Mesenchymal stem cell (in vitro differentiated cells and primary cell): ENCODE measurements at regions not wholly inside any gene's neighbourhood (a gene's known extent, or its start where the extent isn't known, plus 50 kb on each side); places are given as distances from the start of the nearest gene placed in this dataset.
A peak's percentile ranks its signal among the peaks of the same experiment; 100 is the strongest.

Experiments used
- DNase-seq: peaks from one replicate; pipeline ENCODE4 v3.0.0-alpha.2; 2013
- H2AFZ ChIP-seq: one replicate; pipeline ENCODE4 v1.6.1; 2013; ENCODE audit warnings: low read depth, mild to moderate bottlenecking, control low read depth, inconsistent platforms, low read length, moderate library complexity
- H2AK5ac ChIP-seq: 2 replicates; pipeline ENCODE4 v1.6.1; 2013; ENCODE audit warnings: low read length, moderate library complexity, mild to moderate bottlenecking, inconsistent platforms; ENCODE audit not compliant: severe bottlenecking
- H2BK120ac ChIP-seq: one replicate; pipeline ENCODE4 v1.6.1; 2013; ENCODE audit warnings: low read depth, mild to moderate bottlenecking, inconsistent platforms, low read length, moderate library complexity
- H2BK12ac ChIP-seq, 2 experiments: one replicate each; pipeline ENCODE4 v1.6.1; 2013; ENCODE audit warnings: inconsistent platforms in 2 of 2, low read length in 2 of 2, mild to moderate bottlenecking in 2 of 2, moderate library complexity in 2 of 2, control low read depth in 1 of 2
- H2BK15ac ChIP-seq: one replicate; pipeline ENCODE4 v1.6.1; 2013; ENCODE audit warnings: mild to moderate bottlenecking, low read depth, inconsistent platforms; ENCODE audit not compliant: poor library complexity, severe bottlenecking
- H2BK5ac ChIP-seq: 2 replicates; pipeline ENCODE4 v1.6.1; 2013; ENCODE audit warnings: low read depth, mild to moderate bottlenecking, low read length, control low read depth, inconsistent platforms; ENCODE audit not compliant: poor library complexity, severe bottlenecking
- H3K14ac ChIP-seq, 2 experiments: one replicate each; pipeline ENCODE4 v1.6.1; 2013; ENCODE audit warnings: inconsistent platforms in 2 of 2, low read length in 2 of 2, control low read depth in 1 of 2, mild to moderate bottlenecking in 1 of 2, moderate library complexity in 1 of 2
- H3K18ac ChIP-seq, 2 experiments: one replicate each; pipeline ENCODE4 v1.6.1; 2013; ENCODE audit warnings: inconsistent platforms in 2 of 2, low read length in 2 of 2, control low read depth in 1 of 2, low read depth in 1 of 2, mild to moderate bottlenecking in 1 of 2
- H3K23ac ChIP-seq, 2 experiments: one replicate each; pipeline ENCODE4 v1.6.1; 2013; ENCODE audit warnings: inconsistent platforms in 2 of 2, low read length in 2 of 2, mild to moderate bottlenecking in 2 of 2, moderate library complexity in 2 of 2, control low read depth in 1 of 2
- H3K27ac ChIP-seq: 2 replicates; pipeline ENCODE4 v1.5.1; 2013; ENCODE audit warnings: mild to moderate bottlenecking, moderate library complexity, low read length, control low read depth, inconsistent platforms; ENCODE audit not compliant: poor library complexity, severe bottlenecking
- H3K27me3 ChIP-seq, 2 experiments: 2 replicates each; pipeline versions ENCODE4 v1.6.1 to v1.7.0; 2013; ENCODE audit warnings: low read length in 2 of 2, mild to moderate bottlenecking in 2 of 2, moderate library complexity in 2 of 2, control low read depth in 1 of 2, inconsistent platforms in 1 of 2; ENCODE audit not compliant: control insufficient read depth in 1 of 2, insufficient read depth in 1 of 2
- H3K36me3 ChIP-seq, 2 experiments: 2 replicates each; pipeline versions ENCODE4 v1.6.1 to v1.7.0; 2013; ENCODE audit warnings: low read length in 2 of 2, control low read depth in 1 of 2, inconsistent platforms in 1 of 2, low read depth in 1 of 2, mild to moderate bottlenecking in 1 of 2; ENCODE audit not compliant: insufficient read depth in 2 of 2, control insufficient read depth in 1 of 2
- H3K4ac ChIP-seq, 2 experiments: one replicate each; pipeline ENCODE4 v1.6.1; 2013; ENCODE audit warnings: inconsistent platforms in 2 of 2, low read length in 2 of 2, mild to moderate bottlenecking in 2 of 2, moderate library complexity in 2 of 2, control low read depth in 1 of 2, low read depth in 1 of 2
- H3K4me1 ChIP-seq: 2 replicates; pipeline ENCODE4 v1.6.1; 2013; ENCODE audit warnings: low read depth, low read length, control low read depth; ENCODE audit not compliant: control insufficient read depth, insufficient read depth
- H3K4me2 ChIP-seq: 2 replicates; pipeline ENCODE4 v1.6.1; 2013; ENCODE audit warnings: low read length, mild to moderate bottlenecking, inconsistent platforms; ENCODE audit not compliant: poor library complexity, severe bottlenecking
- H3K4me3 ChIP-seq, 2 experiments: 2 replicates each; pipeline versions ENCODE4 v1.5.1 to v1.7.0; 2013; ENCODE audit warnings: low read length in 2 of 2, mild to moderate bottlenecking in 2 of 2, control low read depth in 1 of 2, low read depth in 1 of 2; ENCODE audit not compliant: insufficient read depth in 1 of 2
- H3K79me1 ChIP-seq: replicated peaks from 2 replicates; pipeline ENCODE4 v1.6.1; 2013; ENCODE audit warnings: mild to moderate bottlenecking, control low read depth, low read length, inconsistent platforms; ENCODE audit not compliant: poor library complexity, severe bottlenecking
- H3K9ac ChIP-seq: 2 replicates; pipeline ENCODE4 v1.7.0; 2013; ENCODE audit warnings: mild to moderate bottlenecking, low read length, moderate library complexity
- H3K9me3 ChIP-seq: 2 replicates; pipeline ENCODE4 v1.7.0; 2013; ENCODE audit warnings: mild to moderate bottlenecking, low read length; ENCODE audit not compliant: control insufficient read depth
- H4K8ac ChIP-seq: one replicate; pipeline ENCODE4 v1.6.1; 2013; ENCODE audit warnings: inconsistent platforms, mild to moderate bottlenecking, low read length, moderate library complexity
- H4K91ac ChIP-seq: one replicate; pipeline ENCODE4 v1.6.1; 2013; ENCODE audit warnings: mild to moderate bottlenecking, low read length, inconsistent platforms
- WGBS: methylation state at CpG from one replicate; pipeline ENCODE4 v1.1.7; 2013; ENCODE audit warnings: mixed read lengths; 5-methylcytosine and 5-hydroxymethylcytosine counted together

GRCh38 chr13:65343898-65344663, 1886.1 kb downstream of the PCDH9 start:
- Histone ChIP-seq H3K4ac (no peak overlapping the region), H3K23ac (no peak overlapping the region), H3K79me1 (no peaks in the 10 kb centered on the region), H3K9ac (no peak overlapping the region), H4K91ac (no peak overlapping the region), H3K4me2 (no peak overlapping the region), H3K36me3 (no peaks in the 10 kb centered on the region), H3K27ac (no peak overlapping the region), H3K4me3 (no peak overlapping the region), H2BK5ac (no peak overlapping the region), H3K14ac (no peak overlapping the region), H3K27me3 (no peaks in the 10 kb centered on the region), H2AFZ (no peak overlapping the region), H2BK15ac (no peak overlapping the region), H3K18ac (no peak overlapping the region), H2AK5ac (no peak overlapping the region), H3K9me3 (peaks cover 8% of the 10 kb centered on the region), H2BK120ac (no peak overlapping the region), H3K4me1 (no peaks in the 10 kb centered on the region), H4K8ac (no peak overlapping the region), H2BK12ac (no peak overlapping the region)
- DNase-seq, result no peak
- no CpG with 5 or more reads among the region's 1 CpG for WGBS

- no peak overlapping the region for H2AK5ac ChIP-seq
- H3K79me1 ChIP-seq, result no peaks in the 10 kb centered on the region
- H3K23ac ChIP-seq, result no peak overlapping the region
- H3K27ac ChIP-seq, result no peak overlapping the region
- H2BK12ac ChIP-seq, result no peak overlapping the region
- H3K4me1 ChIP-seq, result no peaks in the 10 kb centered on the region
- peak; percentile 59 for DNase-seq
- H3K4me3 ChIP-seq, result no peak overlapping the region
- H2AFZ ChIP-seq, result no peak overlapping the region
- no peak overlapping the region for H3K18ac ChIP-seq
- H3K36me3 ChIP-seq, result no peaks in the 10 kb centered on the region
- no peak overlapping the region for H4K8ac ChIP-seq
- no peak overlapping the region for H2BK15ac ChIP-seq
- H2BK120ac ChIP-seq, result no peak overlapping the region
- H3K9me3 ChIP-seq, result peaks cover 8% of the 10 kb centered on the region
- no peak overlapping the region for H4K91ac ChIP-seq
- no peak overlapping the region for H3K4ac ChIP-seq
- H3K14ac ChIP-seq, result no peak overlapping the region
- no peak overlapping the region for H3K4me2 ChIP-seq
- no peak overlapping the region for H3K9ac ChIP-seq
- H2BK5ac ChIP-seq, result no peak overlapping the region
- H3K27me3 ChIP-seq, result no peaks in the 10 kb centered on the region
These were observed 1887.4 kb downstream of the PCDH9 start for GRCh38 chr13:65342541-65343337.

GRCh38 chr13:65339241-65339640, 1890.9 kb downstream of the PCDH9 start:
- peak; percentile 7 for DNase-seq
- no peak overlapping the region for H2BK15ac ChIP-seq
- no peak overlapping the region for H3K9ac ChIP-seq
- no peaks in the 10 kb centered on the region for H3K36me3 ChIP-seq
- no peak overlapping the region for H2AFZ ChIP-seq
- no peak overlapping the region for H2AK5ac ChIP-seq
- H3K27me3 ChIP-seq, result no peaks in the 10 kb centered on the region
- no peak overlapping the region for H3K18ac ChIP-seq
- no peak overlapping the region for H3K14ac ChIP-seq
- H3K27ac ChIP-seq, result no peak overlapping the region
- H2BK120ac ChIP-seq, result no peak overlapping the region
- no peak overlapping the region for H3K4me3 ChIP-seq
- H3K4me2 ChIP-seq, result no peak overlapping the region
- WGBS, result 100% methylated on average over 1 of the region's 3 CpGs
- H3K4me1 ChIP-seq, result no peaks in the 10 kb centered on the region
- no peak overlapping the region for H3K23ac ChIP-seq
- no peak overlapping the region for H2BK12ac ChIP-seq
- no peak overlapping the region for H4K91ac ChIP-seq
- H3K9me3 ChIP-seq, result no peaks in the 10 kb centered on the region
- no peaks in the 10 kb centered on the region for H3K79me1 ChIP-seq
- H3K4ac ChIP-seq, result no peak overlapping the region
- no peak overlapping the region for H2BK5ac ChIP-seq
- no peak overlapping the region for H4K8ac ChIP-seq

- no peaks in the 10 kb centered on the region for H3K4me1 ChIP-seq
- H3K27ac ChIP-seq, result no peak overlapping the region
- WGBS, result 95% methylated on average over 1 of the region's 1 CpG
- H3K4me2 ChIP-seq, result no peak overlapping the region
- H3K18ac ChIP-seq, result no peak overlapping the region
- H3K23ac ChIP-seq, result no peak overlapping the region
- H2BK12ac ChIP-seq, result no peak overlapping the region
- no peaks in the 10 kb centered on the region for H3K36me3 ChIP-seq
- H2BK120ac ChIP-seq, result no peak overlapping the region
- H3K4me3 ChIP-seq, result no peak overlapping the region
- H2BK5ac ChIP-seq, result no peak overlapping the region
- no peak overlapping the region for H3K14ac ChIP-seq
- no peaks in the 10 kb centered on the region for H3K79me1 ChIP-seq
- H3K9ac ChIP-seq, result no peak overlapping the region
- no peak overlapping the region for H2AFZ ChIP-seq
- no peak overlapping the region for H3K4ac ChIP-seq
- no peak for DNase-seq
- H4K8ac ChIP-seq, result no peak overlapping the region
- no peaks in the 10 kb centered on the region for H3K27me3 ChIP-seq
- H2AK5ac ChIP-seq, result no peak overlapping the region
- H3K9me3 ChIP-seq, result no peaks in the 10 kb centered on the region
- no peak overlapping the region for H4K91ac ChIP-seq
- H2BK15ac ChIP-seq, result no peak overlapping the region
These were observed 1893.2 kb downstream of the PCDH9 start for GRCh38 chr13:65336916-65337315.
